ENCODE measurements at regions not wholly inside any gene's neighbourhood (a gene's known extent, or its start where the extent isn't known, plus 50 kb on each side); places are given as distances from the start of the nearest gene placed in this dataset.

DNA sequence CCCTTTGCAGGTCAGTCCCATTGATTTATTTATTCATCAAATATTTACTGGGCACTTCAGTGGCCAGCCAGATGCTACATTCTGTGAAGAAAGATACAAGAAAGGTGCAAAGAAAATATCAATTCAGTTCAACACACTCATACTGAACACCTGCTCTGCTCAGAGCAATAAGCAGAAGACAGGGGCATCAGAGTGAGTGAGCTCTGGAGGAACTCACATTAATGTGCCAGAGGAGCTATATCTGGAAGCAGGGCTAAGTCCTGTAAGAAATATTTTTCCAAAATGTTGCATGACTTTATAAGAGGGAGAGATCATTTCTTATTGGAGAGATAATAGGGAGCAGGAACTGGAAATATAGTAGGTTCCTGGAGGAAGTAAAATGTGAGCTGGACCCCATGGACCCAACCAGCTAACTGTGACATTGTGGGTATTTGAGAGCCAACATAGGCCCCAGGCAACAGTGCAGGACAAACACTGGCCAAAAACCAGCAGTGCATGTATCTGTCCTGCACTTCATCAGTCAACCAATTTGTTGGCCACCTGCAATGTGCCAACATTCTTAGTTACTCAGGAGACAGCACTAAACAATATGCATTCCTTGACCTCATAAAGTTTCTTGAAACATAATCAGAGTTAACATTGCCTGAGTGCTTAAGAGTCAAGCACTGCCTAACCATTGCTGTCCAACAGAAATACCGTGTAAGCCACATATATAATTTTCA is 102.7 kb upstream of the PTPRM start:
- no peak for DNase-seq (ENCODE audit: low spot score)
- Histone ChIP-seq H3K27ac (no peak overlapping the region), H3K79me2 (no peaks in the 10 kb centered on the region), H3K36me3 (replicated peaks; ENCODE audit: insufficient read depth, low read depth) (no peaks in the 10 kb centered on the region), H2AFZ (no peak overlapping the region), H3K9me3 (ENCODE audit: low read depth) (no peaks in the 10 kb centered on the region), H3K4me3 (no peak overlapping the region), H4K20me1 (ENCODE audit: insufficient read depth, poor library complexity, severe bottlenecking) (no peaks in the 10 kb centered on the region), H3K9me2 (replicated peaks; ENCODE audit: insufficient read depth) (no peaks in the 10 kb centered on the region), H3K4me1 (ENCODE audit: insufficient read depth) (no peaks in the 10 kb centered on the region), H3K4me2 (no peak overlapping the region), H3K27me3 (no peaks in the 10 kb centered on the region)
- WGBS (ENCODE audit: low lambda C conversion rate, missing lambda C conversion rate) = 78% methylated on average over 1 of the region's 1 CpG
- no peak for TF ChIP-seq EZH2phosphoT487 (IDR thresholded peaks at IDR 0.05; ENCODE audit: low read depth, severe bottlenecking, unreplicated experiment)
- TF ChIP-seq, protein P1, sequence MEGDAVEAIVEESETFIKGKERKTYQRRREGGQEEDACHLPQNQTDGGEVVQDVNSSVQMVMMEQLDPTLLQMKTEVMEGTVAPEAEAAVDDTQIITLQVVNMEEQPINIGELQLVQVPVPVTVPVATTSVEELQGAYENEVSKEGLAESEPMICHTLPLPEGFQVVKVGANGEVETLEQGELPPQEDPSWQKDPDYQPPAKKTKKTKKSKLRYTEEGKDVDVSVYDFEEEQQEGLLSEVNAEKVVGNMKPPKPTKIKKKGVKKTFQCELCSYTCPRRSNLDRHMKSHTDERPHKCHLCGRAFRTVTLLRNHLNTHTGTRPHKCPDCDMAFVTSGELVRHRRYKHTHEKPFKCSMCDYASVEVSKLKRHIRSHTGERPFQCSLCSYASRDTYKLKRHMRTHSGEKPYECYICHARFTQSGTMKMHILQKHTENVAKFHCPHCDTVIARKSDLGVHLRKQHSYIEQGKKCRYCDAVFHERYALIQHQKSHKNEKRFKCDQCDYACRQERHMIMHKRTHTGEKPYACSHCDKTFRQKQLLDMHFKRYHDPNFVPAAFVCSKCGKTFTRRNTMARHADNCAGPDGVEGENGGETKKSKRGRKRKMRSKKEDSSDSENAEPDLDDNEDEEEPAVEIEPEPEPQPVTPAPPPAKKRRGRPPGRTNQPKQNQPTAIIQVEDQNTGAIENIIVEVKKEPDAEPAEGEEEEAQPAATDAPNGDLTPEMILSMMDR (IDR thresholded peaks at IDR 0.05; ENCODE audit: poor library complexity) = no peak
- no peak for TF ChIP-seq EZH2 (IDR thresholded peaks at IDR 0.05; ENCODE audit: borderline replicate concordance)

DNA sequence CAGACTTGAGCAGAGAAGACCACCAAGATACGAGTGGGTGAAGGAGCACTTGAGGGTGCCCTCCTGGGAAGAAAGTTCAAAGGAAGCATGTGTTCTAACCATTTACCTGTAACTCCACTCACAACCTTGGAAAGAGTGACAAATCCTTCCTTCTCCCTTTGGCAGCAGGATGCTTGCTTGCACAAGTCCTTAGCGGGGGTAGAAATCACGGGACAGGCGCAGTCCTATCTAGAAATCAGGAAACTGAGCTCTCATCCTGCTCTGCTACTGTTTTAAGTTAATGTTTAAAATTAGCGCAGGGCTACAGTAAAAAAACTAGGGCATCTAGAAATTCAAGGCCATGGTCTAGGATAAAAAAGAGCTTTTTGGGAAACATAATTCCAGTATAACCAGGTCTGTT is 100.9 kb upstream of the PTPRM start:
- Histone ChIP-seq H3K36me3 (replicated peaks; ENCODE audit: insufficient read depth, low read depth) (no peaks in the 10 kb centered on the region), H3K4me2 (no peak overlapping the region), H4K20me1 (ENCODE audit: insufficient read depth, poor library complexity, severe bottlenecking) (no peaks in the 10 kb centered on the region), H3K4me3 (no peak overlapping the region), H3K27me3 (no peaks in the 10 kb centered on the region), H3K27ac (no peak overlapping the region), H3K9me3 (ENCODE audit: low read depth) (no peaks in the 10 kb centered on the region), H2AFZ (no peak overlapping the region), H3K9me2 (replicated peaks; ENCODE audit: insufficient read depth) (no peaks in the 10 kb centered on the region), H3K4me1 (ENCODE audit: insufficient read depth) (no peaks in the 10 kb centered on the region), H3K79me2 (no peaks in the 10 kb centered on the region)
- no peak for DNase-seq (ENCODE audit: low spot score)
- WGBS (ENCODE audit: low lambda C conversion rate, missing lambda C conversion rate) = 72% methylated on average over 5 of the region's 5 CpGs
- no peak for TF ChIP-seq EZH2 (IDR thresholded peaks at IDR 0.05; ENCODE audit: borderline replicate concordance)
- no peak for TF ChIP-seq EZH2phosphoT487 (IDR thresholded peaks at IDR 0.05; ENCODE audit: low read depth, severe bottlenecking, unreplicated experiment)
- TF ChIP-seq, protein P1 (IDR thresholded peaks at IDR 0.05; ENCODE audit: poor library complexity) = no peak

DNA sequence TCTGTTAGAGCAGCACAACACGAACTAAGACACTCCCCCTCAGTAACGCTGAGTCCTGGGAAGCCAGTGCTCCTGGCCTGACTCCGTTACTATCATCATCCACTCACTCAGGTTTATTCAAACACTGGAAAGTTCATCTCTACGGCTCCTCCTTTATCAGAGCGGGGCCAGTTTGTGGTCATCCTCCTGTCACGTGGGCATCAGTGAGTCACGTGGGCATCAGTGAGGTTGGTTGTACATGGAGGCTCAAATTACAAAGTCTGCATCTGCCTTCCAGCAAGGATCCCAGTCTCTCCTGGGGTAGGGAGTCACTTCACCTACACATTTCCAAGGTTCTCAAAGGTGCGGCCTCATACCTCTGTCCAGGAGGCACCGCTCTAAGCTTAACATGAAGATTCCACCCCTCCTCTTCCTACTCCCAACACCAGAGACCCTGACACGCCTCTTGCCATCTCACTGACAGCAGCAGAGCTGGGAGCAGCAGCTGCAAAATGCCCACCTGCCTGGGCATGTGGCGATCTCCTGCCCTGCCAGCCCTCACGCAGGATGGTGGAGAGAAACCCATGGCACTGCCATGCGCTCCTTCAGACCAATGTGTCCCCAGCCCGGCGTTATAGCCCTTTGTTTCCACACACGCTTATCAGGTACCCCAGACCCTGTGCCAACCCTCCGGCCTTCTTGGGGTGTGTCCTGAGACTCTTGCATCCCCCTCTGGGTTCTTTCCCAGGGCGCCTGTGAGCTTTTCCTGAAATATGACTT is 99.2 kb upstream of the PTPRM start:
- no peaks in the 10 kb centered on the region for H3K4me1 ChIP-seq (ENCODE audit: insufficient read depth)
- no peak overlapping the region for H2AFZ ChIP-seq
- no peaks in the 10 kb centered on the region for H3K9me2 ChIP-seq (replicated peaks; ENCODE audit: insufficient read depth)
- DNase-seq (ENCODE audit: low spot score) = no peak
- H4K20me1 ChIP-seq (ENCODE audit: insufficient read depth, poor library complexity, severe bottlenecking) = no peaks in the 10 kb centered on the region
- 84% methylated on average over 18 of the region's 18 CpGs for WGBS (ENCODE audit: low lambda C conversion rate, missing lambda C conversion rate)
- H3K79me2 ChIP-seq = no peaks in the 10 kb centered on the region
- H3K27ac ChIP-seq = no peak overlapping the region
- TF ChIP-seq, protein P1 (IDR thresholded peaks at IDR 0.05; ENCODE audit: poor library complexity) = no peak
- TF ChIP-seq EZH2phosphoT487 (IDR thresholded peaks at IDR 0.05; ENCODE audit: low read depth, severe bottlenecking, unreplicated experiment) = no peak
- H3K4me3 ChIP-seq = no peak overlapping the region
- no peaks in the 10 kb centered on the region for H3K9me3 ChIP-seq (ENCODE audit: low read depth)
- no peaks in the 10 kb centered on the region for H3K27me3 ChIP-seq
- no peaks in the 10 kb centered on the region for H3K36me3 ChIP-seq (replicated peaks; ENCODE audit: insufficient read depth, low read depth)
- no peak overlapping the region for H3K4me2 ChIP-seq

Data from hepatocyte (in vitro differentiated cells).